PFSK-1 (cell line): ENCODE measurements at regions not wholly inside any gene's neighbourhood (a gene's known extent, or its start where the extent isn't known, plus 50 kb on each side); places are given as distances from the start of the nearest gene placed in this dataset.

Experiments used
- POLR2AphosphoS5 ChIP-seq: IDR thresholded peaks from 2 replicates; pipeline ENCODE4 v1.6.1; 2012; ENCODE audit warnings: low read depth, mild to moderate bottlenecking, control low read depth, low read length, moderate library complexity
- SIN3A ChIP-seq: IDR thresholded peaks from 2 replicates; pipeline ENCODE4 v1.6.1; 2012; ENCODE audit warnings: mild to moderate bottlenecking, low read length, moderate library complexity, borderline replicate concordance; ENCODE audit not compliant: insufficient read depth
- TAF1 ChIP-seq: IDR thresholded peaks from 2 replicates; pipeline ENCODE4 v1.6.1; 2012; ENCODE audit warnings: low read length, control low read depth, borderline replicate concordance; ENCODE audit not compliant: insufficient read depth
- TF ChIP-seq, protein P1 (sequence below), 2 experiments: IDR thresholded peaks; 2 replicates each; pipeline versions ENCODE4 v1.6.1 to v1.8.0; 2011 to 2012; ENCODE audit warnings: low read depth in 2 of 2, low read length in 2 of 2, control low read depth in 1 of 2, inconsistent platforms in 1 of 2, mild to moderate bottlenecking in 1 of 2, moderate library complexity in 1 of 2; ENCODE audit not compliant: insufficient read depth in 1 of 2

DNA sequence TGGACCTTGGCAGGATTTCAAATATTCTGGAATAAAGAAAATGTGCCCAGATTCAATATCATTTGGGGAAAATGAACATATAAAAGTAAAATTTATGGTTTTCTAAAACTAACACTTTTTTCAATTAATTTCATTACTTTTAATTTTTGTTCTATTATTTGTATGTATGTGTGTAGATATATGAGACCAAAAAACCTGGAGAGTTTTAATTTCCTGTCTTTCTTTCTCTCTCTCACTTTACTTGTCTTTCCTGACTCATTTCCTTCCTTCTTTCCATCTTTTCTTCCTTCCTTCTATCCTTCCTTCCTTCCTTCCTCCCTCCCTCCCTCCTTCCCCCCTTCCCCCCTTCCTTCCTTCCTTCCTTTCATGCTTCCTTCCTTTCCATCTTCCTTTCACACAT is 137.0 kb downstream of the NPR3 start:
- TF ChIP-seq POLR2AphosphoS5 (no peak), SIN3A (no peak), TAF1 (no peak)
- TF ChIP-seq, protein P1, sequence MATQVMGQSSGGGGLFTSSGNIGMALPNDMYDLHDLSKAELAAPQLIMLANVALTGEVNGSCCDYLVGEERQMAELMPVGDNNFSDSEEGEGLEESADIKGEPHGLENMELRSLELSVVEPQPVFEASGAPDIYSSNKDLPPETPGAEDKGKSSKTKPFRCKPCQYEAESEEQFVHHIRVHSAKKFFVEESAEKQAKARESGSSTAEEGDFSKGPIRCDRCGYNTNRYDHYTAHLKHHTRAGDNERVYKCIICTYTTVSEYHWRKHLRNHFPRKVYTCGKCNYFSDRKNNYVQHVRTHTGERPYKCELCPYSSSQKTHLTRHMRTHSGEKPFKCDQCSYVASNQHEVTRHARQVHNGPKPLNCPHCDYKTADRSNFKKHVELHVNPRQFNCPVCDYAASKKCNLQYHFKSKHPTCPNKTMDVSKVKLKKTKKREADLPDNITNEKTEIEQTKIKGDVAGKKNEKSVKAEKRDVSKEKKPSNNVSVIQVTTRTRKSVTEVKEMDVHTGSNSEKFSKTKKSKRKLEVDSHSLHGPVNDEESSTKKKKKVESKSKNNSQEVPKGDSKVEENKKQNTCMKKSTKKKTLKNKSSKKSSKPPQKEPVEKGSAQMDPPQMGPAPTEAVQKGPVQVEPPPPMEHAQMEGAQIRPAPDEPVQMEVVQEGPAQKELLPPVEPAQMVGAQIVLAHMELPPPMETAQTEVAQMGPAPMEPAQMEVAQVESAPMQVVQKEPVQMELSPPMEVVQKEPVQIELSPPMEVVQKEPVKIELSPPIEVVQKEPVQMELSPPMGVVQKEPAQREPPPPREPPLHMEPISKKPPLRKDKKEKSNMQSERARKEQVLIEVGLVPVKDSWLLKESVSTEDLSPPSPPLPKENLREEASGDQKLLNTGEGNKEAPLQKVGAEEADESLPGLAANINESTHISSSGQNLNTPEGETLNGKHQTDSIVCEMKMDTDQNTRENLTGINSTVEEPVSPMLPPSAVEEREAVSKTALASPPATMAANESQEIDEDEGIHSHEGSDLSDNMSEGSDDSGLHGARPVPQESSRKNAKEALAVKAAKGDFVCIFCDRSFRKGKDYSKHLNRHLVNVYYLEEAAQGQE (IDR thresholded peaks at IDR 0.05; ENCODE audit: insufficient read depth in 1 of 2, low read depth in 2 of 2, low read length in 2 of 2): no peak
